ELF-1 (cell line): ENCODE measurements at regions not wholly inside any gene's neighbourhood (a gene's known extent, or its start where the extent isn't known, plus 50 kb on each side); places are given as distances from the start of the nearest gene placed in this dataset.

Source experiments
- DNase-seq: peaks from one replicate; pipeline ENCODE4 v3.0.0-alpha.2; 2016; ENCODE audit warnings: low read depth, low spot score

DNA sequence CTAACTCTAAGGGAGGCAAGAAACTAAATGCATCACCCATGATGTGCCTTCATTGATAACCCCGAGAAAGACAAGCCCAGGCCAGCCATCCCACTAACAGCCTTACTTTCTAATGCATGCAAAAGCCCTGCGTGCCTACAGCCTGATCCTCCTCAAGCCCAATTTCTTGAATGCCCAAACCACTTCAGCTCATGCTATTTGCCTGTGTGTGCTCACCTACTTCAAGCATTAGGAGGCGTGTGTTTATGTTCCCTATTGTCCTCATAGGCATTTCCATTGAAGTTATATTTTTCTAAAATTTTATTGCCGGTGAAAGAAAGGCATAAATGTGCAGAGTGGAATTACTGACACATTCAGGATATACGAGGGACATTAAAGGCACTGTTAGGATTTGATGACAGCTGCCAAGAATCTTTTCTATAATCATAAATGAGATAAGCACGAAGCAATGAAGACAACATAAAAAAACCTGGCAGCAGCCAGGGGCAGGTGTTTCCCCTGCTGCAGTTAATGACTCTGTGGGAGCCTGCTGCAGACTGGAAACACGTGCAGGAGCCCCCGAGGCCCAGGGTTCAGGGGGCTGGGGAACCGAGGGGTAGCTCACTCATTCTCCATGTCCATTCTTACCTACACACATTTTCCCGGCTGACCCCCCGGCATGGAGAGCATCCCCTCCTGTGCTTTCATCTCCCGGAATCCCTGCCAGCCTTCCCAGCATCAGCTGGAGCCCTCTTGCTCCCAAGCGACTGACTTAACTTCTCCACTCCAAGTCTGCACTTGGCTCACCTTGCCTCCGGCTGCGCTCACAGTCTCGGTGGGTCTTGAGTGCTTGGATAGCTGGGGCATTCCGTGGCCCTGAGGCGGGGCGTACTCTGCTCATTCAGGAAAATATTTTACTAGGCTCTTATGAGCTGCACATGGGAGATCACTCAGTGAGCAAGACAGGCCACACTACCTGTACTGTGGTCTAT is 292.3 kb upstream of the SIX2 start:
- no peak for DNase-seq

- no peak for DNase-seq
Measured at GRCh38 chr2:45300026-45300750, 290.9 kb upstream of the SIX2 start.

GRCh38 chr2:45299361-45299760 is 290.1 kb upstream of the SIX2 start:
- no peak for DNase-seq

DNA sequence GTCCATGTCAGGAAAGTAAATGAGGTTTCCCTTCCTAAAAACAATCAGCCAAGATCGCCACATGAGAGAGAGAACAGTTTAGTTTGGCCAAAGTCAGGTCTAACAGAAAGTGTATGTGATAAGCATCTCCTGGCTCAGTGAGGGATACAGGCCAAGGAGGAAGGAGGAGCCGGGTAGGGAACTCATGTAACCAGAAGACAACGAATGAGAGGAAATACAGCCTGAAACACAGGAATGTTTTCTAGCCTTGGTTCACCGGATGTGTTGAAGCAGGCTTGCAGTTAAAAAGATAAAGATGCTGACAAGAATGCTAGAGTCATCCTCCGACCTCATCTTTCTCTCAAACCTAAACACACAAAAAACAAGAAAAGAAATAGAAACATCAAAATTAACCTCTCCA is 283.9 kb upstream of the SIX2 start:
- no peak for DNase-seq

DNA sequence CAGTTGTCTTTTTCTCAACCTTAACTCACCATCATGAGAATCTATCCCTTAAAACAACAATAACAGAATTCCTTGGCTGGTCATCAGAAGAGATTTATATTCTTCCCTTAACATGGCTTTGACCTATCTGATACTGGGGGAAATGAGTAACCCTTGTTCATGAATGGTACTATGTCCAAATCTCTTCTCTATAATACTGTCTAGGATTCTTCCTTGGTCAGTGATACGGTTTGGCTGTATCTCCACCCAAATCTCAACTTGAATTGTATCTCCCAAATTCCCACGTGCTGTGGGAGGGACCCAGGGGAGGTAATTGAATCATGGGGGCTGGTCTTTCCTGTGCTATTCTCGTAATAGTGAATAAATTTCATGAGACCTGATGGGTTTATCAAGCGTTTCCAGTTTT is 282.0 kb upstream of the SIX2 start:
- no peak for DNase-seq

- DNase-seq, result no peak
Measured at GRCh38 chr2:45289997-45290709, 280.9 kb upstream of the SIX2 start.

GRCh38 chr2:45288532-45289417 is 279.5 kb upstream of the SIX2 start:
- DNase-seq, result no peak

DNA sequence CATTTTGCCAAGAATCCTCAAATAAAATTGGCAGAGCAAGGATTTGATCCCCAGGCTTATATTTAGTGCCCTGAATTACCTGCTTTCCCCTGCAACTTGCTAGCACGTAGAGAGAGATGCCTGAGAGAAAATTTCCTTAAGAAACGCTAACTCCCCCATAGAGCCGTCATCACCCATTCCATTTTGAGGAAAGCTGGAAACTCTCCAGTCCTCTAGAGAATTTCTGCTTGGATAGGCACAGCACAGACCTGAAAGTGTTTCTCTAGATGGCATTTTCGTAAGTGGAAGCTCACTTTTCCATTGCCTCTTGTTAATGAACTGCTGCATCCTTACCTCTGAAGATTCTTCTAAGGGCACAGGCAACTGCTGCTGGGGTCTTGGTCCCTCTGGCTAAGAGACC is 277.8 kb upstream of the SIX2 start:
- no peak for DNase-seq

DNA sequence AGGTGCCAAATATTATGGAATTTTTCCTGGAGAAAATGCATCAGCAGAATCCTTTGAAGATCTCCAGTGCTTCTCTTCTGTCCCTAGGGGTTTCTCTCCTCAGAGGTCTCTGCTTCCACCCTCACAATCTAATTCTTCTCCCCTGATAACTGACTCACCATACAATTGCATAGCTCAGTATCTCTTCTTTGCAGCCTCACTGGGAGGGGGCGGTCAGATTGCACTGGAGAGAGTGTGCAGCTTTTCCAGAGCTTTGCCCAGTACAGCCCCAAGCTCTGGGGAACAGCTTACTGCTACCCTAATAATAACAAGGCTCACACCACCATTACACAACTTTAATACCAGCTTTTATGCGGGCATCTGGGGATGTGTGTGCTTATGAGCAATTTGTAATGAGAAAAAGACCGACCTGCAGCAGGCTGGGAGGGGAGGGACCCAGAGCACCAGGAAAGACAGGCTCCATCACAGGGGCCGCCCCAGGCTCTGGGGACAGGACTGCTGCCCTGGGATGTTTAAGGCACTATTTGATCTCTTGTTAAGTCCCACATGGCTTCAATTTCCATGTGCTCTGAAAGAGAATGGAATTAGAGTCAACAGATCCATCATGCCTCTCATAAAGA is 276.6 kb upstream of the SIX2 start:
- no peak for DNase-seq

GRCh38 chr2:45285311-45285710 is 276.1 kb upstream of the SIX2 start:
- DNase-seq, result no peak

DNA sequence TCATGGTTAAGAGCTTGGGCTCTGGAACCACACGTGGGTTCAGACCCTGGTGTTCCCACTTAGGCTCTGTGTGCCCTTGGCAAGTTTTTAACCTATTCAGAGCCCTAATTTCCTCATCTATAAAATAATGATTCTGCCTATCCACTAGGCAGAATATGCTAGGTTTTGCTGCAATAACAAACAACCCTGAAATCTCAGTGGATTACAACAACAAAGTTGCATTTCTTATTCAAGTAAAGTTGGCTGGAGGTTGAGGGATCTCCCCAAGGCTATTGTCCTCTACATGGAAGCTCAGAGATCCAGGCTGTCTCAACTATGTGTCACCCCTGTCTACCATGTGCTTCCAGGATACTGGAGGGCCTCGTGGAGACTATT is 275.4 kb upstream of the SIX2 start:
- DNase-seq, result no peak

GRCh38 chr2:45283764-45284620 is 274.7 kb upstream of the SIX2 start:
- DNase-seq, result peak; percentile 39

- DNase-seq, result no peak
Measured at GRCh38 chr2:45282646-45283045, 273.4 kb upstream of the SIX2 start.

DNA sequence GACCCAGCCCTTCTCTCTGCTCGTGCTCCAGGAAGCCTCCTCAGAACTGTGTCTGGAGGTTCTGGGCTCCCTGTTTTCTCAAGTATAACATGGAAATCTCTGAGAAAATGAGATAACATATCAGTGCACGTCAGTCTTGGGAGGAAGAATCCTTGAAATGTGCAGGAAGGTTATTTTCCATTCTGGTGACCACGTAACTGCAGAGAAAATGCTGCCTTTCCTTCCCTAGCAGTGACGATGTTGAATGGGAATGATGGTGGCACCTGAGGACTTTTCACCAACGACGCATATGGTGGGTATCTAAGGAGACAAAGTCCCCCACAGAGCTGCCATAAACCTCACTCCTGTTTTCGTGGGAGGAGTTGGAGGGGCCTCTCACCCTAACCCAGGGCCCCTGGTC is 272.1 kb upstream of the SIX2 start:
- no peak for DNase-seq

- DNase-seq, result no peak
Measured at GRCh38 chr2:45280794-45281193, 271.5 kb upstream of the SIX2 start.

DNA sequence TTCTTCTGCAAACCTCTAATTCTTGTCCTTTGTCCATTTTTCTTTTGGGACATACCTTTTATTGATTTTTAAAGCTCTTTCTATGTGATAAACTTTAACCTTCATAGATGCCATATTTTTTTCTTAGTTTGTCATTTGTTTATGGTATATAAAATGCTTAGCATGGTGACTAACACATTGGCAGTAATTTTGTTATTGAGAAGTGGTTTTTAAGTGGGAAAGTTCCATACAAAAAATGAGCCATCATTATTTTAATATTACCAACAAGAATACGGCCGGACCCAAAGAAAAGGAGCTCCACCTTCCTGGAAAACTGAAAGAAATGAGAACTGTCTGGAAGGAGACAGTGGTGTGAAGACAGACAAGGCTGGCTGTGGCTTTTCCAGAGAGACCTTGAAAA is 270.1 kb upstream of the SIX2 start:
- no peak for DNase-seq

- DNase-seq, result no peak
Measured at GRCh38 chr2:45278365-45279078, 269.3 kb upstream of the SIX2 start.

- DNase-seq, result no peak
Measured at GRCh38 chr2:45276914-45277313, 267.7 kb upstream of the SIX2 start.

- no peak for DNase-seq
Measured at GRCh38 chr2:45275806-45276205, 266.6 kb upstream of the SIX2 start.
